NCI-H1694 (cell line): ENCODE measurements at regions not wholly inside any gene's neighbourhood (a gene's known extent, or its start where the extent isn't known, plus 50 kb on each side); places are given as distances from the start of the nearest gene placed in this dataset.
"Not testable (repeated sequence)": the region's sequence is repeated elsewhere in the genome, so short reads cannot be mapped to it uniquely, and the experiment has no call there.

Source experiments
- DNase-seq: peaks from one replicate; lab custom pipeline; 2025; lab: John Stamatoyannopoulos, UW

DNA sequence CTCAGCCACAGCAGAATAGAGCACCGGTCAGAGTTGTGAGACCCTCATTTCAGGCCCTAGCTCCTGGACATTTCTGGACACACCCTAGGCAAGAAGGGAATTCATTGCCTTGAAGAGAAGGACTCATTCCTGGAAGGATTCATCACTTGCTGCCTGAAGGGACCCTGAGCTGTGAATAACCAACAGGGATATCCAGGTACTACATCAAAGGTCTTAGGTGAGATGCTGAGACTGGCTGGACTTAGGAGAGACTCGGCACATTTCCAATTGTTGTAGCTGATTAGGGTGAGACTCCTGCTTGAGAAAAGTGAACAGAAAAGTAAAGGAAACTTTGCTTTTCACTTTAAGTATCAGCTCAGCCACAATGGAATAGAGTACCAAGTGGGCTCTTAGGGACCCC lies 208.1 kb upstream of the CDKN2B start:
- no peak for DNase-seq

DNA sequence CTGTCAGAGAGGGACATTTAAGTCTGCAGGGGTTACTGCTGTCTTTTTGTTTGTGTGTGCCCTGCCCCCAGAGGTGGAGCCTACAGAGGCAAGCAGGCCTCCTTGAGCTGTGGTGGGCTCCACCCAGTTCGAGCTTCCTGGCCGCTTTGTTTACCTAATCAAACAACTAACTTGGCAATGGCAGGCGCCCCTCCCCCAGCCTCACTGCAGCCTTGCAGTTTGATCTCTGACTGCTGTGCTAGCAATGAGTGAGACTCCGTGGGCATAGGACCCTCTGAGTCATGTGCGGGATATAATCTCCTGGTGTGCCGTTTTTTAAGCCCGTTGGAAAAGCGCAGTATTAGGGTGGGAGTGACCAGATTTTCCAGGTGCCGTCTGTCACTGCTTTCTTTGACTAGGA lies 216.8 kb upstream of the CDKN2B start:
- not testable (repeated sequence) for DNase-seq

DNA sequence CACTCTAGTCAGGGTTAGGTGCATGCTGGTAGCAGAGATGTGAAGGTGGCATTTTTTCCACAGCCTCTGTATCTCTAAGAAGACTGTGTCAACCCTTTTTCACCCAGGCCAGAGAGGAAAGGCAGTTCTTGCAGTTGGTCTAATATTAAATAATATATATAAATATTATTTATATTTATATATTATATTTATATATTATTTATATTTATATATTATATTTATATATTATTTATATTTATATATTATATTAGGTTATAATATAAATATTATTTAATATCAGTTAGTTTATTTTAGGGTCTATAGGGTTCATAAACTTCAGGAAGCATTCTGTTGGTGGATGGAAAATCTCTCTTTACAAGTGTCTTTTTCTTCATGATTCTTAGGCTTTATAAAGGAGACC lies 218.6 kb upstream of the DMRTA1 start:
- no peak for DNase-seq

DNA sequence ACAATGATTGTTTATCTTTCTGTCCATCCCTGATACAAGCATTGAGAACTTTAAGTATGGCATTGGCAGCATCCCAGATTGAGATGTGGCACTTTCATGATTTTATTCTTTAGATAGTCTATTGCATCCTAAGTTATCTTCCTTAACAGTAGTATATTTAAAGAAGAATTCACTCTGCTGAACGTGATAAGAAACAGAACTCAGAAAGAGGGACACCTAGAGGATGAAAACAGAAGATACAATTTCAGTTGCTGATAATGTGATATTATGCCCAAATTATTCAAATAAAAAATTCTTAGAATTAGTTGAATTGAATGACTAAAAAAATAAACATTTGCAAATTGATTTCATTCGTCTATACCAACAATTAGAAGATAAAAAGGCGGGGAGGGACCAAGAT lies 218.1 kb upstream of the DMRTA1 start:
- peak; percentile 10 for DNase-seq

DNA sequence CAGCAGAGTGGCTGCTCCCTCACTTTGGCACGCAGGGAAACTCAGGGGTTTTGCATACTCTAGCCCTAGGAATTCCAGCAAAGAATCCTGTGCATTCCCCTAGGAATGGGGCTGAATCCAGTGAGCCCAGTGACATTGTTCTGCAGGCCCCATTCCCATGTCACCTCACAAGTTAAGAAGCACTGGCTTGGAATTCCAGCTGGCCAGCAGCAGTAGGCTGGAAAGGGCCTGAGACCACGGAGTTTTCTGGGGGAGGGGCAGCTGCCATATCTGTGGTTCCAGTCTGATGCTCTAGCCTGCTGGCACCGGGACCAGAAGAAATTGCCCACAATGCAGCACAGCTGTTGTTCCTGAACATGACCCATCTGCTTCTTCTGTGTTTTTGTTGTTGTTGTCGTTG lies 217.6 kb upstream of the DMRTA1 start:
- DNase-seq: no peak

DNA sequence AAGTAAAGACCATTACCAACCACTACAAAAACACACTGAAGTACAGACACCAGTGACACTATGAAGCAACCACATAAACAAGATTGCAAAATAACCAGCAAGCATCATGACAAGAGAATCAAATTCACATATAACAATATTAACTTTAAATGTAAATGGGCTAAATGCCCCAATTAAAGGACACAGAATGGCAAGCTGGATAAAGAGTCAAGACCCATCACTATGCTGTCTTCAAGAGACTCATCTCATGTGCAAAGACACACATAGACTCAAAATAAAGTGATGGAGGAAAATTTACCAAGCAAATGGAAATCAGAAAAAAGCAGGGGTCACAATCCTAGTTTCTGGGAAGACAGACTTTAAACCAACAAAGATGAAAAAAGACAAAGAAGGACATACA lies 215.3 kb upstream of the DMRTA1 start:
- DNase-seq: not testable (repeated sequence)

DNA sequence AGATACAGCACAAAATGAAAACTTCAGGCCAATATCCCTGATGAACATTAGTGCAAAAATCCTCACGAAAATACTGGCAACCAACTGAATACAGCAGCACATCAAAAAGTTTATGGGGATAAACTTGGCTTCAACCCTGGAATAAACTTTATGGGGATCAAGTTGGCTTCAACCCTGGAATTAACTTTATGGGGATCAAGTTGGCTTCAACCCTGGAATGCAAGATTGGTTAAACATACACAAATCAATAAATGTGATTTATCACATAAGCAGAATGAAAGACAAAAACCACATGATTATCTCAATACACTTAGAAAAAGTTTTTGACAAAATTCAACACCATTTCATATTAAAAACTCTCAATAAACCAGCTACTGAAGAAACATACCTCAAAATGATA lies 213.7 kb upstream of the DMRTA1 start:
- DNase-seq: no peak

DNA sequence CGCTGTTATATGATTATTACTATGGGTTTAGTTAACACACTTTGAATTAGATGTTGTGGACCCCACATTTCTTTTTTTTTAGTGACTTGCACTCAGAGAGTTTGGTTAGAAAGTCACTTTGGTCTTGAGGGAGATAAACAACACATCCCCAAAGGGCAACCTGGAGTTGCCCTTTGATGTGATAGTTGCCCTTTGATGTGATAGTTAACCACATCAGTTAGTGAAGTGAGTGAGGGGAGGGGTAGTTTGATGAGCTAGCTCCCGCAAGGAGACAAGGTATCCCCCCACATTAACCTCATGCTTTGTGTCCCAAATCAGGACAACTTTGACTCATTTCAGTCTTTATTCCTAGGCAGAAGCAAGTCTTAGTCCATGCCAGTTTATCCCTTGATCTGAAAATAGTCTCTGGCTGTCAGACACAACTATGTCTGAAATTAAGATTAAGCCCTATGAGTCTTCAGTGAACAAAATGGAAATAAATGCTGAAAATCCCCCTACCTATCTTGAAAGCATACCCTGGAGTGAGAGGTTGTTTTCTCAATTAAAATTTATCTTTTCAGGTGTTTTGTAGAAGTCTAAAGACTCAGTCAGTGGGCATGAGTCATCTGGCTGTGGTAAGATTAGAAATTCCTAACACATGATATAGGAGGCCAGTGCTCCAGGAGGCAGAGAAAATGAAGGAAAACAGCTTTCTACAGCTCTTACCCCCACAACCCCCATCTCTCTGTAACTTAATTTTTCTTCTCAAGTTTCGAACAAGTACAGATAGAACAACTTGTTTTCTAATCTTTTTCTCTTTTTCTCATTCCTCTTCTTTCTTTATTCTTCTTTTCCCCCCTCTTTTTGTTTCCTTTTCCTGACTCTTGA lies 208.9 kb upstream of the DMRTA1 start:
- no peak for DNase-seq

DNA sequence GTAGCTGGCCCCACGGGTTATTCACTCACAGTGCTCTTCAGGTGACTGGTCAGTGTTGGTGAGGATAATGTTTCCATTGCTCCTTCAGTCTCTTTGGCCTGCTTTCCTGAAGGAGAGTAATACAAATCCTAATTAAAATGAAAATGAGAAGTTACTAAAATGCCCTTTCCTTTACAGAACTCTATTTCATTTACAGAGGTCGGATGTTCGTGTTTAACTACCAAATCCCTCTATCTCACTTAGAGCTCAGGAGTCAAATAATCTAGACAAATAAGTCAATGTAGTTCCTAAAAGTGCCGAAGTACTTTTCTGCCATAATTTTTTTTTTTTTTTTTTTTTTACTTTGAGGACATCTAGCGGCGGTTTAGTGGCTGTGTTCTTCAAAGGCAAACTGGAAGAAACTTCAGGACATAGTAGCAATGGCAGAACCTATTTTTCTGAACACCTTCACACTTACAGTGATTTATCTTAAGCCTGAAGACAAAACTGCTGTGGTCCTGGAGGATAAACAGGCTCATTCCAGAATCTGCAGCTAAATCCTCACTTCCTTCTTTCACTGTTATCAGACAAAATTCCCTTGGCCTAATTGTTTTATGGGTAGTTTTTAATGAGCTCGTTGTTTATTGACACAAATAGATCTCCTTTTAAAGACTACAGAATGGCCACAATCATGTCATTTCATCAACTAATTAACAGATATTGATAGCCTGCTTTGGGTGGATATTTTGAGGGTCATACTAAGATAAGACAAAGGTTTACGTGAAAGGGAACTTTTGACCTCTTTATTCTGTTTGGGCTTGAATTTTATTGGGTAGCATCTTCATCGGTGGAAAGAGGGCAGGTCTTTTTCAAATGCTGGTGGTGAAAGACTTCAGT lies 207.6 kb upstream of the DMRTA1 start:
- DNase-seq: peak; percentile 15

DNA sequence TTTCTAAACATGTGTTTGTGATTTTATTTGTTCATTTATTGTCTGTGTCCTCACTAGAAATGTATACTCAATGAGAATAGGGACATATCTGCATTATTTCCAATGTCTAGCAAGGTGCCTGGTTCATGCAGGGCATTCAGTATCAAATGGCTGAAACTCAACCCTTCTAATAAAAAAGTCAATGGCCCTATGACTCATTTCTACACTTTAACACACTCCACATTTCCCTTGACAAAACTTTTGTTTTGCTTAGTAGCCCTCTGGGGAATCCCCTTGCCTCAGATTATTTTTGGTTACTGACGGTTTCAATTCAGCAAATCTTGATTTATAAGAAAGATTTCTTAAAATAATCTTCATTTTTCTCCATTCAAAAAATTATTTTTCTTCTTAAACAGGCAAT lies 206.0 kb upstream of the DMRTA1 start:
- DNase-seq: no peak

DNA sequence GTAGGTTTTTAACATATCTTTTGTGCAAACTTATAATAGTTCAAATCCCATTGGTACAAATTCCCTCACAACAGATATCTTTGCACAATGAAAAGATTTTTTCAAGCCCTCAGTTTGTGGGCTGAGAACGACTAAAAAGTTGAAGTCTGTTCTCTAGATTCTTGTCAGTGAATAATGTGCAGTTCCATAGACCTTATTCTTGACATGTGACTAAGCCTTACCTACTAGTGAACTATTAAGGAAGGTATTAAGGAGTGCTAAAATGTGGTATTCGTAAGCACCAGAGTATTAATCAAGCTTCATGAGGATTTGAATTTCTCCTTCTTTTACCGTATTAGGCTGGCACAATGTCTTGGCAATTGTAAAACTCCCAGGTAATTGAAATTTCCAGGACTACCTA lies 205.6 kb upstream of the DMRTA1 start:
- no peak for DNase-seq

DNA sequence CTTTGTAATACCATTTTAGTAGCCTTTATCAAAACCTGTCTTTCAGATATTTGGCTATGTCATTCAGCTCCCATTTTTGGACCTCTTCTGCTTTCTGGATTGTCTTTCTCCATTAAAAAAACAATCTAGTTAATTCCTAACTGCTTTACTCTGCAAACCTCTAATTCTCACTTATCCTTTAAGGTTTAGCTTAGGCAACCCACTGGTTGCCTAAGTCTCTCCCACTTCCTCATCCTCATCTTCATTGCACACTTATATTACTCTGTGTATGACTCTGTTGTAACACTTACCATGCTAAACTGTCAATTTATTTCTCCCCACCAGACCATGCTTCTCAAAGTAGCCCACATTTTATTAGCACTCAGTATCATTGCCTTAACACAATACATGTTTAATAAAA lies 205.0 kb upstream of the DMRTA1 start:
- DNase-seq: no peak

DNA sequence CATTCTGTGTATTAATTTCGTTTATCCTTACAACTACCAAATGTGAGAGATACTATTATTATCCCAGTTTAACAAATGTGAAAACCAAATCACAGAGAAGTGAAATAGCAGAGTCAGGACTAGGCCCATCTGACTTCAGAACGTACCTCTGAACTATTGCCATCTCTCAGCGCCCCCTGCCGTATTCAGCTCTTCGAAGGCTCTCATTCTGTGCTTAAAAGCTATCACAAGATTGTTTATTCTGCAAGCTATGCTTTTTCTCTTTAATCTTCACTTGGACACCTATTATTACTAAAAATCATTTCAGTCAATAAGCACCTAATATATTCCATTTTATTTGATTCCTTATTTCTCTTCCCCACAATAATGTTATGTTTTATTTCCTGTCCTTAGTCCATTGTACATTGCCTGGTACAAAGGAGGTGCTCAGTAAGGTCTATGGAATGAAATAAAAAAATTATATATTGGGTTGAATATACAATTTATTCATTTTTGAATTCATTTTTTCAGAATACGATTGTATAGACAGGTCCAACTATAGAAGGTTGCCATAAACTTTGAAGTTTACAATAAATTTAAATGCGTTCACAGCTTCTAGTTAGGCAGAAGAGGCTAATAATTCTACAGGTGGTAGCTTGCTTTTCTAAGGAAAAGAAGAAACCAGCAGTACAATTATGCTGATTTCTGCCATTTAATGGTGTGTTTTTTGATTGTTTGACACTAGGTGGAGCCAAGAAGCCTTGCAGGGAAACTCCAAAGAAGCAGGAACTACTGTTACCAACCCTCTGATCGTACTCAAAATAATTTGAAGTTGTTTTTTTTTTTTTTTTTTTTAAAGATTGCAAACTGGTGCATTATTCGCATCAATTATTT lies 202.2 kb upstream of the DMRTA1 start:
- peak; percentile 61 for DNase-seq

DNA sequence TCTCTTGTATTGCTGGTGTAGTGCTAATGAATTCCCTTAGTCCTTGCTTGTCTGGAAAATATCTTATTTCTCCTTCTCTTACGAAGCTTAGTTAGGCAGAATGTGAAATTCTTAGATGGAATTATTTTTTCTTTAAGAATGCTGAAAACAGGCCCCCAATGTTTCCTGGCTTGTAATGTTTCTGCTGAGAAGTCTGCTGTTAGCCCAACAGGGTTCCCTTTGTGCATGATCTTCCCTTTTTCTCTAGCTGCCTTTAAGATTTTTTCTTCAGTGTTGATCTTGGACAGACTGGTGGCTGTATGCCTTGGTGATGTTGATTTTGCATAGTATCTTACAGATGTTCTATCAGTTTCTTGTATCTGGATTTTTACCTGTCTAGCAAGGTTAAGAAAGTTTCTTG lies 191.3 kb upstream of the DMRTA1 start:
- DNase-seq: no peak

DNA sequence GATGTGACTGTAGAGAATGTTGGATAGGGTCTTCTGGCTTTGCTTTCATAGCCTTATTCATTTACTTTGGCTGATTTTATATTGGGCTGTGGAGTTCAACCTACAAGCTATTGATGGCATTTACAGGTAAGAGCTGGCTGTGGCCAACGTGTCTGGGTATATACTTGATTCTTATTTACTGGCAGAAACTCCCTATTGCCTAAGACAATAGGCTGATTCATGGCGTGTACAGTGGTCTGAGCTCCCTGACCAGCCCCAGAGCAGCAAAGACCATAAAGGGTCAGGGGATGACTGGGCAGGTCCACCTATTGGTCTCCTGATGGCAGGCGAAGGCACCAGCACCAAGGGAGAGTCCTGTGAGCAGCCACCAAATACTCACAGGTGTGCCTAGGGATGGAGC lies 190.2 kb upstream of the DMRTA1 start:
- no peak for DNase-seq

DNA sequence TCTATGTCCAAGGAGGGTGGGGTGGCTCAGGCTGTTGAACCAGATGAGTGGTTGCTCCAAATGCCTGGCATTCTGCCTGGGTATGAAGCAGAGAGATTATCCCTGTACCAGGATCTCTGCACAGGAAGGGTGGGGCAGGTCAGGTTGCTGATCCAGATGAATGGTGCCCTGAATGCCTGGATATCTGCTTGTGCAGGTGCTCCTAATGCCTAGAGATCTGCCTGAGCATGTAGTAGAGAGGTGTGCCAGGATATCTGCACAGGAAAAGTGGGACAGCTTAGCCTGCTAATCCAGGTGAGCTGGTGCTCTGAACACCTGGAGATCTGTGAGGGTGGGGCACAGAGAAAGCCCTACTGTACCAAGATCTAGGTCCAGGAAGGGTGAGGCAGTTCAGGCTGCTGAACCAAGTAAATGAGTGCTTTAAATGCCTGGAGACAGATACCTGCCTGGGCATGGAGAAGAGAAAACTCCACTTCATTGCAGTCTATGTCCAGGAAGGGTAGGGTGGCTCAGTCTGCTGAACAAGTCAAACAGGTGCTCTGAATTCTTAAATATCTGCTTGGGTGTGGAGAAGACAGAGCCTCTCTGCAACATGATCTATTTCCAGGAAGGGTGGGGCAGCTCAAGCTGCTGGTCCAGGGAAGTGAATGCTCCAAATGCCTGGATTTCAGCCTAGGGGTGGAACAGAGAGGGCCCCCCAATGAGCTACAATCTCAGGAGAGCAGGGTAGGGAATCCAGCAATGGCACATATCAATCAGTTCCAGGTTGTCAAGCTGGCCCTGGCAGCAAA lies 189.4 kb upstream of the DMRTA1 start:
- no peak for DNase-seq

DNA sequence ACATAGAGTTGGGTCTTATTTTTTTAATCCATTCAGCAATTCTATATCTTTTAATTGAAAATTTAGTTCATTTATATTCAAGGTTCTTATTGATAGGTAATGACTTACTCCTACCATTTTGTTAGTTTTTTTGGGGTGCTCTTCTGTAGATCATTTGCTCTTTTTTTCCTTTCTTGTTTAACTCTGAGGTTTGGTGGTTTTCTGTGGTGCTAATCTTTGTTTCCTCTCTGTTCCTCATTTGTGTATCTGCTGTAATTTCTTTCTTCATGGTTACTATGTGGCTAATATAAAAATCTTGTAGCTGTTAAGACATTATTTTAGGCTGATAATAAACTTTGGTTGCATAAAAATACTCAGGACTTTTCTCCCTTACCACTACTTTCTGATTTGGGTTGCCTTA lies 181.6 kb upstream of the DMRTA1 start:
- DNase-seq: no peak

DNA sequence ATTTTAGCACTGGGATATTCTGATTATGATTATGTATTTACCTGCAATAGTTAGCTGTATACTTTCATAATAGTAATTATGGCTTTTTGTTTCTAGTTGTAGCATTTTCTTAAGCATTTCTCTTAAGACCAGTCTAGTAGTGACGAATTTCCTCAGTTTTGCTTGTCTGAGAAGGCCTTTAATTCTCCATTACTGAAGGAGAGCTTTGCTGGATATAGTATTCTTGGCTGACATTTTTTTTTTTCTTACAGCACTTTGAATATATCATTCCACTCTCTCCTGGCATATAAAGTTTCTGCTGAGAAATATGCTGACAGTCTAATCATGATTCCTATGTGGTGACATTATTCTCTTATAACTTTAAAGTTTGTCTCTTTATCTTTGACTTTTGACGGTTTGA lies 181.1 kb upstream of the DMRTA1 start:
- DNase-seq: no peak

DNA sequence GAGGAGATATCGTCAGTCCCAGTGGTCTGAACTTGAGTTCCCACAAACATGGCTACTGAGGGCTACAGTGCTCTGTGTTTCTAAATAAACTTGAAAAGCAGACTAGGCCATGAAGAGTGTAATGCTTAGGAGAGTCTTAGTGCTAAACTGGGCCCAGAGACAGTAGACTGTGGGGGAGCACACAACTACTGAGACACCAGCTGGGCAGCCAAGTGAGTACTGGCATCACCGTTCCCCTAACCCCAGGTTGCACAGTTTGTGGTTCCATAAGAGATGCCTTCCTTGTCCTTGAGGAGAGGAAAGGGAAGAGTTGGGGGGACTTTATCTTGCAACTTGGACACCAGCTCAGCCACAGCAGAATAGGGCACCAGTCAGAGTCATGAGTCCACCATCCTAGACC lies 172.1 kb upstream of the DMRTA1 start:
- no peak for DNase-seq

DNA sequence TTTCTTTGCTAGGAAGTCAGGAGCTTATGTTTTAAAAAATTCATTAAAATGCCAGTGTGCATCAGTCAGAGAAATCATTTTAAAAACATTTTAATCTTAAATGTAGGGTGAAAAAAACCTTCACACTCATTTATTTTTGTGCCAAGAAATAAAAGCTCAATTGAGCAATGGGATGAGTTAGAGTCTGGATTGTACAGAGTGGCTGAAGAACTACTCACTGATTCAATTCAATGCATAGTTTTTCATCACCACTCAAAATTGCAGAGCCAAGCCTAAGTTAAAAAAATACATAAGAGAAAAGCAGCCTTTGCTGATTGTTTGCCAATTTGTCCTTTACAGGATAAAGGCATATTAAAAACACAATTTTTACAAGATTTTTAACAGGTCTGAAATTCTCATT lies 168.2 kb upstream of the DMRTA1 start:
- DNase-seq: no peak

DNA sequence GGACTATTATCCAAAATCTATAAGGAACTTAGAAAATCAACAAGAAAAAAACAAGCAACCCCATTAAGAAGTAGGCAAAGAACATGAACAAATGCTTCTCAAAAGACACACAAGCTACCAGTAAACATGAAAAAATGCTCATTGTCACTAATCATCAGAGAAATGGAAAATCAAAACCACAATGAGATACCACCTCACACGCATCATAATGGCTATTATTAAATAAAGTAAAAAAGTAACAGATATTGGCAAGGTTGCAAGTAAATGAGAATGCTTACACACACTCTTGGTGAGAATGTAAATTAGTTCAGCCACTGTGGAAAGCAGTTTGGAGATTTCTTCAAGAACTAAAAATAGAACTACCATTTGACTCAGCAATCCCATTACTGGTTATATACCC lies 167.0 kb upstream of the DMRTA1 start:
- no peak for DNase-seq

DNA sequence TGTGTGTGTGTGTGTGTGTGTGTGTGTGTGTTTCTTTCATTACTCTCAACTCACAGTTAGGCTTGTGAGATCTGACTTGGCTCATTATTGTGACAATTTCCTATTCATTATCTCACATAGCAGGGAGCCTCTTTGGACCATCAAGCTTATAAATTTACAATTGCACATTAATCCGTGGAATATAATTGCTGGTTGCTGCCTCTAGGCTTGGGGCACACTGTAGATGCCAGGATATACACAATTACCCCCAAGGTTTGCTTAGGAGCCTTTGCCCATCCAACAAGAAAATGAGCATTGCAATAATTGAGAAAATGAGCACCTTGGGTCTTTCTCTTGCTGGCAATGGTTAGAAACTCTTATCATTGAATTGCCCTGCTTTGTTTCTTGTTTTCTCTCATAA lies 161.6 kb upstream of the DMRTA1 start:
- no peak for DNase-seq
